ENCODE measurements at regions not wholly inside any gene's neighbourhood (a gene's known extent, or its start where the extent isn't known, plus 50 kb on each side); places are given as distances from the start of the nearest gene placed in this dataset.

GRCh38 chr18:66727991-66728390 lies 124.1 kb upstream of the CDH19 start:
- intact Hi-C loops (cut with DNase I; ENCODE audit: low total_unique reads) = no loop called here
- TF ChIP-seq POLR2A (IDR thresholded peaks at IDR 0.05) (no peak), CTCF (IDR thresholded peaks at IDR 0.05) (no peak)
- WGBS, 2 donors = 93 to 100% methylated on average over 1 of the region's 1 CpG
- no peak overlapping the region for H3K4me3 ChIP-seq (ENCODE audit: low read depth, poor library complexity, severe bottlenecking)
- no peak for DNase-seq (ENCODE audit: low spot score in 2 of 2)

GRCh38 chr18:66724664-66725356 lies 120.9 kb upstream of the CDH19 start:
- WGBS, 2 donors = 53 to 62% methylated on average over 4 to 5 of the region's 5 CpGs
- no peak for DNase-seq (ENCODE audit: low spot score in 2 of 2)
- intact Hi-C loops (cut with DNase I; ENCODE audit: low total_unique reads) = no loop called here
- TF ChIP-seq CTCF (IDR thresholded peaks at IDR 0.05) (no peak), POLR2A (IDR thresholded peaks at IDR 0.05) (no peak)
- H3K4me3 ChIP-seq (ENCODE audit: low read depth, poor library complexity, severe bottlenecking) = no peak overlapping the region

GRCh38 chr18:66722671-66723070 lies 118.8 kb upstream of the CDH19 start:
- intact Hi-C loops (cut with DNase I; ENCODE audit: low total_unique reads) = no loop called here
- TF ChIP-seq CTCF (IDR thresholded peaks at IDR 0.05) (no peak), POLR2A (IDR thresholded peaks at IDR 0.05) (no peak)
- DNase-seq (ENCODE audit: low spot score in 2 of 2) = no peak
- H3K4me3 ChIP-seq (ENCODE audit: low read depth, poor library complexity, severe bottlenecking) = no peak overlapping the region
- 69 to 70% methylated on average over 5 of the region's 5 CpGs for WGBS, 2 donors

- intact Hi-C loops (cut with DNase I; ENCODE audit: low total_unique reads) = no loop called here
- DNase-seq (ENCODE audit: low spot score in 2 of 2) = no peak
- no peak for TF ChIP-seq POLR2A (IDR thresholded peaks at IDR 0.05)
- no peak for TF ChIP-seq CTCF (IDR thresholded peaks at IDR 0.05)
- H3K4me3 ChIP-seq (ENCODE audit: low read depth, poor library complexity, severe bottlenecking) = no peak overlapping the region
- WGBS, 2 donors = 69 to 80% methylated on average over 1 of the region's 1 CpG
These were observed 104.8 kb upstream of the CDH19 start for GRCh38 chr18:66708646-66709045.

- 80 to 87% methylated on average over 5 of the region's 5 CpGs for WGBS, 2 donors
- no peak for DNase-seq (ENCODE audit: low spot score in 2 of 2)
- TF ChIP-seq POLR2A (IDR thresholded peaks at IDR 0.05) (no peak), CTCF (IDR thresholded peaks at IDR 0.05) (no peak)
- intact Hi-C loops (cut with DNase I; ENCODE audit: low total_unique reads) = no loop called here
- no peak overlapping the region for H3K4me3 ChIP-seq (ENCODE audit: low read depth, poor library complexity, severe bottlenecking)
These were observed 103.6 kb upstream of the CDH19 start for GRCh38 chr18:66707473-66707872.

- DNase-seq (ENCODE audit: low spot score in 2 of 2) = no peak
- H3K4me3 ChIP-seq (ENCODE audit: low read depth, poor library complexity, severe bottlenecking) = no peak overlapping the region
- TF ChIP-seq CTCF (IDR thresholded peaks at IDR 0.05) (no peak), POLR2A (IDR thresholded peaks at IDR 0.05) (no peak)
- intact Hi-C loops (cut with DNase I; ENCODE audit: low total_unique reads) = no loop called here
These were observed 91.4 kb upstream of the CDH19 start for GRCh38 chr18:66695281-66695680.

All from lower leg skin (tissue), 4 donors.